IMR-90 (cell line): ENCODE measurements at regions not wholly inside any gene's neighbourhood (a gene's known extent, or its start where the extent isn't known, plus 50 kb on each side); places are given as distances from the start of the nearest gene placed in this dataset.

Experiments used
- ATAC-seq: fragments of 200-7000 bp; cut with Tn5 transposase; 2 replicates; pipeline ENCODE4 v1.9.1; 2020; ENCODE audit warnings: low read depth, mild to moderate bottlenecking, moderate library complexity
- BruUV-seq: library from RNA; stranded (reverse); fragments of 400-500 nt; replicated peaks from 2 replicates; lab custom pipeline; 2021; lab: Mats Ljungman, UMichigan
- CTCF ChIA-PET: fragments of 300-600 bp; formaldehyde crosslinking; extraction: SDS; loops from one replicate; lab custom pipeline; 2021; ENCODE audit warnings: antibody characterized with exemption; lab: Yijun Ruan, JAX
- POLR2A ChIA-PET: fragments of 300-600 bp; sonication (Branson Sonifier 250); formaldehyde crosslinking; loops from one replicate; lab custom pipeline; 2022; ENCODE audit warnings: antibody characterized with exemption; ENCODE audit not compliant: unreplicated experiment; lab: Charles Lee
- DNase-seq: peaks from one replicate; pipeline ENCODE4 v3.0.0; 2013
- H2AFZ ChIP-seq: replicated peaks from 2 replicates; pipeline ENCODE3; 2013; ENCODE audit warnings: low read length, mild to moderate bottlenecking; ENCODE audit not compliant: poor library complexity
- H2AK5ac ChIP-seq: 2 replicates; pipeline ENCODE4 v1.6.1; 2013; ENCODE audit warnings: low read depth, low read length, inconsistent platforms
- H2AK9ac ChIP-seq: replicated peaks from 2 replicates; pipeline ENCODE3; 2013; ENCODE audit warnings: mild to moderate bottlenecking, low read depth, low read length, moderate library complexity; ENCODE audit not compliant: poor library complexity
- H2BK120ac ChIP-seq: 2 replicates; pipeline ENCODE4 v1.6.1; 2013; ENCODE audit warnings: low read depth, low read length, inconsistent platforms
- H2BK15ac ChIP-seq: 3 replicates; pipeline ENCODE4 v1.6.1; 2013; ENCODE audit warnings: low read depth, low read length, inconsistent platforms
- H2BK20ac ChIP-seq: 2 replicates; pipeline ENCODE4 v1.6.1; 2013; ENCODE audit warnings: low read depth, mild to moderate bottlenecking, inconsistent platforms, low read length, moderate library complexity
- H2BK5ac ChIP-seq: 2 replicates; pipeline ENCODE4 v1.6.1; 2013; ENCODE audit warnings: mild to moderate bottlenecking, low read depth, low read length, inconsistent platforms; ENCODE audit not compliant: poor library complexity, severe bottlenecking
- H3K14ac ChIP-seq: replicated peaks from 2 replicates; pipeline ENCODE4 v1.6.1; 2013; ENCODE audit warnings: low read depth, low read length, inconsistent platforms
- H3K18ac ChIP-seq: 2 replicates; pipeline ENCODE4 v1.6.1; 2013; ENCODE audit warnings: low read depth, low read length, control low read depth
- H3K23ac ChIP-seq: 2 replicates; pipeline ENCODE4 v1.6.1; 2013; ENCODE audit warnings: low read depth, low read length, inconsistent platforms
- H3K27ac ChIP-seq: 2 replicates; pipeline ENCODE4 v1.5.1; 2013; ENCODE audit warnings: mild to moderate bottlenecking, control low read depth, low read length; ENCODE audit not compliant: insufficient read depth
- H3K27me3 ChIP-seq: 2 replicates; pipeline ENCODE4 v1.6.1; 2013; ENCODE audit warnings: low read length; ENCODE audit not compliant: control insufficient read depth, insufficient read depth
- H3K36me3 ChIP-seq: 2 replicates; pipeline ENCODE4 v1.6.1; 2013; ENCODE audit warnings: low read length, mixed read lengths; ENCODE audit not compliant: control insufficient read depth, insufficient read depth
- H3K4ac ChIP-seq: 2 replicates; pipeline ENCODE4 v1.6.1; 2013; ENCODE audit warnings: low read depth, low read length, inconsistent platforms
- H3K4me1 ChIP-seq: 2 replicates; pipeline ENCODE4 v1.6.1; 2013; ENCODE audit warnings: low read length, mixed read lengths; ENCODE audit not compliant: control insufficient read depth, insufficient read depth
- H3K4me2 ChIP-seq: 2 replicates; pipeline ENCODE4 v1.6.1; 2013; ENCODE audit warnings: low read depth, mild to moderate bottlenecking, control low read depth, low read length, moderate library complexity
- H3K4me3 ChIP-seq: 2 replicates; pipeline ENCODE4 v1.5.1; 2013; ENCODE audit warnings: low read depth, mild to moderate bottlenecking, control low read depth, low read length, moderate library complexity; ENCODE audit not compliant: insufficient read depth
- H3K56ac ChIP-seq: 2 replicates; pipeline ENCODE4 v1.6.1; 2013; ENCODE audit warnings: low read length, inconsistent platforms; ENCODE audit not compliant: insufficient read depth; ENCODE audit errors: extremely low read depth
- H3K79me1 ChIP-seq, 2 experiments: 2 replicates each; pipeline ENCODE4 v1.6.1; 2013; ENCODE audit warnings: low read length in 2 of 2, inconsistent platforms in 1 of 2, low read depth in 1 of 2
- H3K9ac ChIP-seq: 2 replicates; pipeline ENCODE4 v1.6.1; 2013; ENCODE audit warnings: low read depth, low read length, control low read depth
- H3K9me1 ChIP-seq: 2 replicates; pipeline ENCODE4 v1.6.1; 2013; ENCODE audit warnings: low read length, inconsistent platforms; ENCODE audit not compliant: insufficient read depth
- H3K9me3 ChIP-seq: 2 replicates; pipeline ENCODE4 v1.6.1; 2013; ENCODE audit warnings: low read length; ENCODE audit not compliant: control insufficient read depth, insufficient read depth
- H4K20me1 ChIP-seq: 2 replicates; pipeline ENCODE4 v1.6.1; 2013; ENCODE audit warnings: low read length, inconsistent platforms; ENCODE audit not compliant: insufficient read depth
- H4K5ac ChIP-seq: 2 replicates; pipeline ENCODE4 v1.6.1; 2013; ENCODE audit warnings: mild to moderate bottlenecking, low read depth, low read length, control low read depth
- H4K8ac ChIP-seq, 2 experiments: 2 replicates each; pipeline ENCODE4 v1.6.1; 2013; ENCODE audit warnings: low read depth in 2 of 2, low read length in 2 of 2, control low read depth in 1 of 2, inconsistent platforms in 1 of 2
- H4K91ac ChIP-seq: 2 replicates; pipeline ENCODE4 v1.6.1; 2013; ENCODE audit warnings: low read depth, low read length, inconsistent platforms; ENCODE audit not compliant: insufficient read depth
- BHLHE40 ChIP-seq: fragments of 150-350 bp; IDR thresholded peaks from 2 replicates; pipeline ENCODE4 v1.6.1; 2016; ENCODE audit warnings: mild to moderate bottlenecking, low read depth, low read length
- CEBPB ChIP-seq: IDR thresholded peaks from 2 replicates; pipeline ENCODE4 v1.6.1; 2012; ENCODE audit warnings: low read depth, low read length, improper control_type of control experiment
- CHD1 ChIP-seq: IDR thresholded peaks from 2 replicates; pipeline ENCODE4 v1.6.1; 2012; ENCODE audit warnings: low read depth, low read length, improper control_type of control experiment
- CTCF ChIP-seq: conservative IDR thresholded peaks from 2 replicates; pipeline ENCODE4 v1.5.1; 2012; ENCODE audit warnings: mild to moderate bottlenecking, low read depth, low read length, improper control_type of control experiment
- ELK1 ChIP-seq: fragments of 150-350 bp; IDR thresholded peaks from 2 replicates; pipeline ENCODE4 v1.6.1; 2016; ENCODE audit warnings: low read depth, mild to moderate bottlenecking, low read length, moderate library complexity, borderline replicate concordance
- FOS ChIP-seq: fragments of 150-350 bp; IDR thresholded peaks from 2 replicates; pipeline ENCODE4 v1.6.1; 2016; ENCODE audit warnings: low read depth, low read length
- MAFK ChIP-seq: IDR thresholded peaks from 2 replicates; pipeline ENCODE4 v1.6.1; 2012; ENCODE audit warnings: low read depth, low read length, improper control_type of control experiment
- MAZ ChIP-seq: IDR thresholded peaks from 2 replicates; pipeline ENCODE4 v1.6.1; 2012; ENCODE audit warnings: low read depth, mild to moderate bottlenecking, low read length, improper control_type of control experiment, moderate library complexity, borderline replicate concordance
- MXI1 ChIP-seq: IDR thresholded peaks from 2 replicates; pipeline ENCODE4 v1.6.1; 2012; ENCODE audit warnings: low read depth, mild to moderate bottlenecking, low read length, moderate library complexity, borderline replicate concordance
- NFE2L2 ChIP-seq: fragments of 150-350 bp; IDR thresholded peaks from 2 replicates; pipeline ENCODE4 v1.6.1; 2016; ENCODE audit warnings: low read depth, mild to moderate bottlenecking, low read length
- POLR2A ChIP-seq: IDR thresholded peaks from 2 replicates; pipeline ENCODE4 v1.6.1; 2012; ENCODE audit warnings: mild to moderate bottlenecking, low read depth, low read length
- RAD21 ChIP-seq: IDR thresholded peaks from 2 replicates; pipeline ENCODE4 v1.6.1; 2012; ENCODE audit warnings: low read length, improper control_type of control experiment
- RCOR1 ChIP-seq: IDR thresholded peaks from 2 replicates; pipeline ENCODE4 v1.6.1; 2012; ENCODE audit warnings: mild to moderate bottlenecking, low read length, improper control_type of control experiment; ENCODE audit not compliant: insufficient replicate concordance
- RFX5 ChIP-seq: IDR thresholded peaks from 2 replicates; pipeline ENCODE4 v1.8.0; 2012; ENCODE audit warnings: low read depth, mild to moderate bottlenecking, low read length, moderate library complexity
- SMC3 ChIP-seq: fragments of 150-350 bp; IDR thresholded peaks from 2 replicates; pipeline ENCODE4 v1.6.1; 2016; ENCODE audit warnings: low read depth, mild to moderate bottlenecking, antibody characterized with exemption, low read length, moderate library complexity
- USF2 ChIP-seq: fragments of 150-350 bp; IDR thresholded peaks from 2 replicates; pipeline ENCODE4 v1.6.1; 2017; ENCODE audit warnings: mild to moderate bottlenecking, antibody characterized with exemption, low read length, low read depth
- WGBS, 2 experiments: methylation state at CpG; one replicate each; pipeline versions ENCODE4 v1.1.5 to v1.1.7; 2013; ENCODE audit warnings: missing lambda C conversion rate in 2 of 2; ENCODE audit not compliant: insufficient read length in 1 of 2; ENCODE audit errors: extremely low coverage in 2 of 2; 5-methylcytosine and 5-hydroxymethylcytosine counted together
- dilution Hi-C: fragments of 300-500 bp; cut with HindIII; formaldehyde crosslinking; loops from one replicate; pipeline ENCODE4 v1.14.3; 2018; ENCODE audit warnings: low sequenced_read_pairs; ENCODE audit not compliant: unreplicated experiment
- in situ Hi-C: fragments of 300-500 bp; cut with MboI; formaldehyde crosslinking; loops from 3 replicates; pipeline ENCODE4 v1.14.3; 2019; ENCODE audit warnings: low sequenced_read_pairs, inconsistent platforms, mixed read lengths
- intact Hi-C: fragments of 100-400 bp; cut with micrococcal nuclease; formaldehyde crosslinking; loops from 2 replicates; pipeline ENCODE4 v1.10.0; 2022

GRCh38 chr15:62985768-62986167 is 56.8 kb upstream of the TPM1 start:
- ChIA-PET POLR2A (no interaction called here), CTCF (no interaction called here)
- DNase-seq (peak; percentile 81), ATAC-seq (peak; percentile 76)
- Histone ChIP-seq H3K9ac (no peak overlapping the region), H3K9me1 (0 out of 2 replicates have a peak, but pooled peaks cover 3% of the 10 kb centered on the region), H3K4me2 (no peak overlapping the region; the same call in 1 of the 2 replicates), H3K27ac (no peak overlapping the region), H3K4me1 (peaks cover 3% of the 10 kb centered on the region), H2AK9ac (no peak overlapping the region), H3K4me3 (no peak overlapping the region), H3K79me1 (no peaks in the 10 kb centered on the region), H4K5ac (no peak overlapping the region), H3K4ac (no peak overlapping the region), H2BK20ac (peak overlapping the region; percentile 6; the same call in 1 of the 2 replicates), H2BK15ac (no peak overlapping the region), H3K14ac (no peak overlapping the region), H3K27me3 (no peaks in the 10 kb centered on the region), H2AK5ac (no peak overlapping the region; the same call in 1 of the 2 replicates), H4K20me1 (no peaks in the 10 kb centered on the region), H3K56ac (0 out of 2 replicates have a peak overlapping the region, but pooled peaks have one; percentile 19), H4K91ac (no peak overlapping the region), H3K9me3 (no peaks in the 10 kb centered on the region), H2AFZ (peak overlapping the region; percentile 2), H3K18ac (no peak overlapping the region), H3K36me3 (no peaks in the 10 kb centered on the region), H2BK5ac (no peak overlapping the region), H3K23ac (no peak overlapping the region), H4K8ac (no peak overlapping the region), H2BK120ac (no peak overlapping the region)
- TF ChIP-seq RAD21 (no peak), BHLHE40 (no peak), CHD1 (no peak), CTCF (no peak), CEBPB (no peak), POLR2A (no peak), MXI1 (no peak), SMC3 (no peak), USF2 (no peak), MAZ (no peak), RFX5 (no peak), FOS (no peak), ELK1 (no peak), MAFK (no peak), NFE2L2 (no peak), RCOR1 (no peak)
- intact Hi-C loops (no loop called here), dilution Hi-C loops (no loop called here), in situ Hi-C loops (loop anchor here (5.0 kb wide), 1 partner anchor 48 kb away; no protein-coding TSS in a partner anchor)
- BruUV-seq = no TSS peak
- WGBS, 2 experiments = 80% methylated on average over 2 of the region's 6 CpGs; no CpG with 5 or more reads in 1 of the 2 experiments
